ENCODE measurements at regions not wholly inside any gene's neighbourhood (a gene's known extent, or its start where the extent isn't known, plus 50 kb on each side); places are given as distances from the start of the nearest gene placed in this dataset.

DNA sequence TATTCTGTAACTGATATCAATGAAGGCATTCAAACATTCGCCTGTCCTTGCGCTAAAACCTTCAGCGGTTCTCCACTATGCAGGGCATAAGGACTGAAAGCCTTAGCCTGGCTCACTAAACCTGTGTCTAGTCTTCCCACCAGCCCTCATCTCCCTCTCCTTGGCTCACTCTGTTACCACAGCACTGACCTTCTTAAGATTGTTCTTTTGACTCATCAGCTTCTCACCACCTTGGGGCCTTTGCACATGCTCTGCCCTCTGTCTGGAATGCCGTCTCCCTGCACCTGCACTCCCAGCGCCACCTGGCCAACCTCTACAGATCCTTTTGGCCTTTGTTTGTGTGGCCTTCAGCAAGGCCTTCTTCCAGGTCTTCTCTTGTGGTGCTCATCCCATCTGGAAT is 131.8 kb upstream of the IER5L start (continued):
- no peak for TF ChIP-seq TAF7 (optimal IDR thresholded peaks at IDR 0.05; ENCODE audit: borderline replicate concordance, low read depth, low read length)
